Breast epithelium (tissue), 4 donors: ENCODE measurements at regions not wholly inside any gene's neighbourhood (a gene's known extent, or its start where the extent isn't known, plus 50 kb on each side); places are given as distances from the start of the nearest gene placed in this dataset.

Source experiments
- DNase-seq, 2 donors: peaks; one replicate each; pipeline ENCODE4 v3.0.0-alpha.2; 2019; ENCODE audit warnings: low spot score in 2 of 2
- H3K27ac ChIP-seq, 2 donors: fragments of 200-600 bp; sonication (generic) in 1 of 2; one replicate each; pipeline ENCODE4 v1.5.1; 2016 to 2019; ENCODE audit warnings: mild to moderate bottlenecking in 1 of 2
- H3K27me3 ChIP-seq, 2 donors: fragments of 200-600 bp; sonication (generic) in 1 of 2; one replicate each; pipeline versions ENCODE4 v1.5.1 to v1.6.0; 2017 to 2019; ENCODE audit warnings: control low read depth in 1 of 2, mild to moderate bottlenecking in 1 of 2
- H3K36me3 ChIP-seq: fragments of 200-600 bp; one replicate; pipeline ENCODE4 v1.5.1; 2019
- H3K4me1 ChIP-seq, 2 donors: fragments of 200-600 bp; sonication (generic); one replicate each; pipeline ENCODE4 v1.5.1; 2016 to 2019; ENCODE audit warnings: control low read depth in 1 of 2
- H3K4me3 ChIP-seq, 3 donors: fragments of 200-600 bp; sonication (generic); 1 replicate in 2 of 3; 2 replicates in 1 of 3; pipeline ENCODE4 v1.5.1; 2016 to 2019; ENCODE audit warnings: mild to moderate bottlenecking in 3 of 3, moderate library complexity in 2 of 3
- H3K9me3 ChIP-seq, 2 donors: fragments of 200-600 bp; sonication (generic) in 1 of 2; one replicate each; pipeline ENCODE4 v1.5.1; 2016 to 2019; ENCODE audit warnings: control low read depth in 1 of 2
- CTCF ChIP-seq, 3 donors: fragments of 450-650 bp; IDR thresholded peaks; one replicate each; pipeline ENCODE4 v1.5.1; 2016 to 2017; ENCODE audit warnings: antibody characterized with exemption in 3 of 3, mild to moderate bottlenecking in 3 of 3, moderate library complexity in 3 of 3
- POLR2A ChIP-seq: fragments of 450-650 bp; IDR thresholded peaks from one replicate; pipeline ENCODE4 v1.6.1; 2016; ENCODE audit warnings: antibody characterized with exemption, mild to moderate bottlenecking, moderate library complexity
- POLR2AphosphoS5 ChIP-seq, 3 donors: sonication (generic); formaldehyde crosslinking; IDR thresholded peaks; one replicate each; pipeline ENCODE4 v1.6.1; 2017; ENCODE audit warnings: antibody characterized with exemption in 3 of 3
- intact Hi-C: fragments of 100-400 bp; cut with DNase I; formaldehyde crosslinking; loops from one replicate; pipeline ENCODE4 v1.15.1; 2023; ENCODE audit warnings: low total_unique reads

- intact Hi-C loops, result no loop called here
- Histone ChIP-seq H3K4me3 (no peak overlapping the region), H3K4me1 (no peaks in the 10 kb centered on the region), H3K27me3 (no peaks in the 10 kb centered on the region), H3K36me3 (no peaks in the 10 kb centered on the region), H3K9me3 (no peaks in the 10 kb centered on the region), H3K27ac (no peak overlapping the region)
- no peak for TF ChIP-seq POLR2A
- TF ChIP-seq POLR2AphosphoS5 (IDR thresholded peaks at IDR 0.05), result no peak
- no peak for TF ChIP-seq CTCF (IDR thresholded peaks at IDR 0.05)
- no peak for DNase-seq
Measured at GRCh38 chr4:181647396-181648147, 595.6 kb upstream of the TENM3 start.

GRCh38 chr4:181650033-181650825 lies 593.0 kb upstream of the TENM3 start:
- Histone ChIP-seq H3K9me3 (no peaks in the 10 kb centered on the region), H3K4me3 (no peak overlapping the region), H3K36me3 (no peaks in the 10 kb centered on the region), H3K27me3 (no peaks in the 10 kb centered on the region), H3K4me1 (no peaks in the 10 kb centered on the region), H3K27ac (no peak overlapping the region)
- no peak for DNase-seq
- TF ChIP-seq POLR2A, result no peak
- TF ChIP-seq POLR2AphosphoS5 (IDR thresholded peaks at IDR 0.05), result no peak
- no peak for TF ChIP-seq CTCF (IDR thresholded peaks at IDR 0.05)
- intact Hi-C loops, result no loop called here

- H3K9me3 ChIP-seq, result no peaks in the 10 kb centered on the region
- no peak for TF ChIP-seq POLR2AphosphoS5 (IDR thresholded peaks at IDR 0.05)
- TF ChIP-seq POLR2A, result no peak
- no peak for TF ChIP-seq CTCF (IDR thresholded peaks at IDR 0.05)
- DNase-seq, result no peak
- H3K27ac ChIP-seq, result no peak overlapping the region
- intact Hi-C loops, result no loop called here
- H3K4me1 ChIP-seq, result no peaks in the 10 kb centered on the region
- H3K4me3 ChIP-seq, result no peak overlapping the region
- no peaks in the 10 kb centered on the region for H3K27me3 ChIP-seq
- H3K36me3 ChIP-seq, result no peaks in the 10 kb centered on the region
Measured at GRCh38 chr4:181656748-181657147, 586.5 kb upstream of the TENM3 start.

GRCh38 chr4:181659202-181659601 lies 584.0 kb upstream of the TENM3 start:
- Histone ChIP-seq H3K4me3 (no peak overlapping the region), H3K27ac (no peak overlapping the region), H3K27me3 (no peaks in the 10 kb centered on the region), H3K9me3 (no peaks in the 10 kb centered on the region), H3K4me1 (no peaks in the 10 kb centered on the region), H3K36me3 (no peaks in the 10 kb centered on the region)
- no peak for DNase-seq
- TF ChIP-seq CTCF (IDR thresholded peaks at IDR 0.05) (no peak), POLR2A (no peak), POLR2AphosphoS5 (IDR thresholded peaks at IDR 0.05) (no peak)
- intact Hi-C loops, result no loop called here

- Histone ChIP-seq H3K4me3 (no peak overlapping the region), H3K4me1 (no peaks in the 10 kb centered on the region), H3K27ac (no peak overlapping the region), H3K27me3 (no peaks in the 10 kb centered on the region), H3K36me3 (no peaks in the 10 kb centered on the region), H3K9me3 (no peaks in the 10 kb centered on the region)
- intact Hi-C loops, result no loop called here
- DNase-seq, result no peak
- TF ChIP-seq CTCF (IDR thresholded peaks at IDR 0.05) (no peak), POLR2A (no peak), POLR2AphosphoS5 (IDR thresholded peaks at IDR 0.05) (no peak)
Measured at GRCh38 chr4:181659876-181660275, 583.3 kb upstream of the TENM3 start.
